ENCODE measurements at regions not wholly inside any gene's neighbourhood (a gene's known extent, or its start where the extent isn't known, plus 50 kb on each side); places are given as distances from the start of the nearest gene placed in this dataset.

DNA sequence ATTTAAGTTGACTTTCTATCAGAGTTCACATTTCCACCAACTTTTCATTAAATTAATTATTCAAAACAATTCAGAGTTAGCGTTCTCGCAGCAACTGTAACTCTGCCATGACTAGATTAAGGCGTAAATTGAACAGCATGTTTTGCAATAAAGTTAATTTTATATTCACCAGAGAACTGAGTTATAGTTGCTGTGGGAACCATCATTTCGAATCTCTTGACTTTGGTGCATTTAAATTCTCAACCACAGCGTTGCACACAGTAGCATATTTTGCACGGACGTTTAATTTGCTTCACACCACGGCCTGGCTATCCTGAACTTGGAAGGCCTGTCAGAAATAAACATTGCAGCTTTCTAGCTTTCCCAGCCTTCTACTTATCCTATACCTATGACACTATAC, 144.3 kb upstream of the WWC1 start:
- TF ChIP-seq, protein P1, sequence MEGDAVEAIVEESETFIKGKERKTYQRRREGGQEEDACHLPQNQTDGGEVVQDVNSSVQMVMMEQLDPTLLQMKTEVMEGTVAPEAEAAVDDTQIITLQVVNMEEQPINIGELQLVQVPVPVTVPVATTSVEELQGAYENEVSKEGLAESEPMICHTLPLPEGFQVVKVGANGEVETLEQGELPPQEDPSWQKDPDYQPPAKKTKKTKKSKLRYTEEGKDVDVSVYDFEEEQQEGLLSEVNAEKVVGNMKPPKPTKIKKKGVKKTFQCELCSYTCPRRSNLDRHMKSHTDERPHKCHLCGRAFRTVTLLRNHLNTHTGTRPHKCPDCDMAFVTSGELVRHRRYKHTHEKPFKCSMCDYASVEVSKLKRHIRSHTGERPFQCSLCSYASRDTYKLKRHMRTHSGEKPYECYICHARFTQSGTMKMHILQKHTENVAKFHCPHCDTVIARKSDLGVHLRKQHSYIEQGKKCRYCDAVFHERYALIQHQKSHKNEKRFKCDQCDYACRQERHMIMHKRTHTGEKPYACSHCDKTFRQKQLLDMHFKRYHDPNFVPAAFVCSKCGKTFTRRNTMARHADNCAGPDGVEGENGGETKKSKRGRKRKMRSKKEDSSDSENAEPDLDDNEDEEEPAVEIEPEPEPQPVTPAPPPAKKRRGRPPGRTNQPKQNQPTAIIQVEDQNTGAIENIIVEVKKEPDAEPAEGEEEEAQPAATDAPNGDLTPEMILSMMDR (IDR thresholded peaks at IDR 0.05; ENCODE audit: poor library complexity), result no peak
- TF ChIP-seq EZH2 (IDR thresholded peaks at IDR 0.05; ENCODE audit: borderline replicate concordance) (no peak), EZH2phosphoT487 (IDR thresholded peaks at IDR 0.05; ENCODE audit: low read depth, severe bottlenecking, unreplicated experiment) (no peak)

All from hepatocyte (in vitro differentiated cells).